ENCODE measurements at regions not wholly inside any gene's neighbourhood (a gene's known extent, or its start where the extent isn't known, plus 50 kb on each side); places are given as distances from the start of the nearest gene placed in this dataset.

- no peak for DNase-seq (ENCODE audit: insufficient read length, low spot score, missing footprints)
- Histone ChIP-seq H3K4me3 (ENCODE audit: insufficient read depth, low read length) (no peak overlapping the region), H2AFZ (ENCODE audit: low read length) (no peak overlapping the region), H3K79me2 (ENCODE audit: insufficient read depth, low read length) (no peaks in the 10 kb centered on the region), H3K4me2 (ENCODE audit: insufficient read depth, low read length) (no peak overlapping the region), H3K9me3 (ENCODE audit: low read depth, low read length) (peaks cover 4% of the 10 kb centered on the region), H3K27ac (ENCODE audit: low read depth, low read length) (no peak overlapping the region), H3K36me3 (ENCODE audit: insufficient read depth, low read length) (no peaks in the 10 kb centered on the region), H4K20me1 (ENCODE audit: insufficient read depth, low read length) (no peaks in the 10 kb centered on the region), H3K4me1 (ENCODE audit: insufficient read depth, low read length) (no peaks in the 10 kb centered on the region), H3K27me3 (ENCODE audit: insufficient read depth, low read length) (no peaks in the 10 kb centered on the region)
- no peak for TF ChIP-seq CTCF (IDR thresholded peaks at IDR 0.05; ENCODE audit: extremely low read depth, low read depth, low read length)
These were observed 1491.4 kb downstream of the LRRC4C start for GRCh38 chr11:39968071-39968470.

GRCh38 chr11:39965701-39966100 lies 1493.8 kb downstream of the LRRC4C start:
- Histone ChIP-seq H4K20me1 (ENCODE audit: insufficient read depth, low read length) (no peaks in the 10 kb centered on the region), H3K4me2 (ENCODE audit: insufficient read depth, low read length) (no peak overlapping the region), H3K9me3 (ENCODE audit: low read depth, low read length) (peaks cover 4% of the 10 kb centered on the region), H2AFZ (ENCODE audit: low read length) (no peak overlapping the region), H3K79me2 (ENCODE audit: insufficient read depth, low read length) (no peaks in the 10 kb centered on the region), H3K27ac (ENCODE audit: low read depth, low read length) (no peak overlapping the region), H3K4me1 (ENCODE audit: insufficient read depth, low read length) (no peaks in the 10 kb centered on the region), H3K4me3 (ENCODE audit: insufficient read depth, low read length) (no peak overlapping the region), H3K36me3 (ENCODE audit: insufficient read depth, low read length) (no peaks in the 10 kb centered on the region), H3K27me3 (ENCODE audit: insufficient read depth, low read length) (no peaks in the 10 kb centered on the region)
- no peak for DNase-seq (ENCODE audit: insufficient read length, low spot score, missing footprints)
- no peak for TF ChIP-seq CTCF (IDR thresholded peaks at IDR 0.05; ENCODE audit: extremely low read depth, low read depth, low read length)

- H3K9me3 ChIP-seq (ENCODE audit: low read depth, low read length) = no peaks in the 10 kb centered on the region
- DNase-seq (ENCODE audit: insufficient read length, low spot score, missing footprints) = no peak
- H3K79me2 ChIP-seq (ENCODE audit: insufficient read depth, low read length) = no peaks in the 10 kb centered on the region
- H2AFZ ChIP-seq (ENCODE audit: low read length) = no peak overlapping the region
- H3K27me3 ChIP-seq (ENCODE audit: insufficient read depth, low read length) = no peaks in the 10 kb centered on the region
- no peaks in the 10 kb centered on the region for H3K4me1 ChIP-seq (ENCODE audit: insufficient read depth, low read length)
- H3K27ac ChIP-seq (ENCODE audit: low read depth, low read length) = no peak overlapping the region
- TF ChIP-seq CTCF (IDR thresholded peaks at IDR 0.05; ENCODE audit: extremely low read depth, low read depth, low read length) = no peak
- no peak overlapping the region for H3K4me3 ChIP-seq (ENCODE audit: insufficient read depth, low read length)
- H4K20me1 ChIP-seq (ENCODE audit: insufficient read depth, low read length) = no peaks in the 10 kb centered on the region
- H3K4me2 ChIP-seq (ENCODE audit: insufficient read depth, low read length) = no peak overlapping the region
- no peaks in the 10 kb centered on the region for H3K36me3 ChIP-seq (ENCODE audit: insufficient read depth, low read length)
These were observed 1499.2 kb downstream of the LRRC4C start for GRCh38 chr11:39960206-39960605.

GRCh38 chr11:39932966-39933365 lies 1526.5 kb downstream of the LRRC4C start:
- Histone ChIP-seq H3K9me3 (ENCODE audit: low read depth, low read length) (peaks cover 5% of the 10 kb centered on the region), H2AFZ (ENCODE audit: low read length) (no peak overlapping the region), H3K27me3 (ENCODE audit: insufficient read depth, low read length) (no peaks in the 10 kb centered on the region), H4K20me1 (ENCODE audit: insufficient read depth, low read length) (no peaks in the 10 kb centered on the region), H3K27ac (ENCODE audit: low read depth, low read length) (no peak overlapping the region), H3K4me2 (ENCODE audit: insufficient read depth, low read length) (no peak overlapping the region), H3K4me3 (ENCODE audit: insufficient read depth, low read length) (no peak overlapping the region), H3K4me1 (ENCODE audit: insufficient read depth, low read length) (no peaks in the 10 kb centered on the region), H3K79me2 (ENCODE audit: insufficient read depth, low read length) (no peaks in the 10 kb centered on the region), H3K36me3 (ENCODE audit: insufficient read depth, low read length) (no peaks in the 10 kb centered on the region)
- no peak for TF ChIP-seq CTCF (IDR thresholded peaks at IDR 0.05; ENCODE audit: extremely low read depth, low read depth, low read length)
- DNase-seq (ENCODE audit: insufficient read length, low spot score, missing footprints) = no peak

Data from osteoblast (primary cell).